HEK293T (cell line): ENCODE measurements at regions not wholly inside any gene's neighbourhood (a gene's known extent, or its start where the extent isn't known, plus 50 kb on each side); places are given as distances from the start of the nearest gene placed in this dataset.

ENCODE experiments used
- CTCF ChIA-PET: fragments of 350-600 bp; formaldehyde crosslinking; extraction: SDS; loops from one replicate; lab custom pipeline; 2021; ENCODE audit warnings: antibody characterized with exemption, inconsistent platforms; lab: Yijun Ruan, JAX
- POLR2A ChIA-PET: fragments of 350-600 bp; formaldehyde crosslinking; extraction: SDS; loops from one replicate; lab custom pipeline; 2020; ENCODE audit warnings: antibody characterized with exemption, inconsistent platforms; lab: Yijun Ruan, JAX
- DNase-seq: peaks from one replicate; pipeline ENCODE4 v3.0.0; 2012; ENCODE audit warnings: mixed read lengths; ENCODE audit errors: extremely low spot score
- ARNT ChIP-seq: fragments of 450-650 bp; IDR thresholded peaks from 2 replicates; pipeline ENCODE4 v1.6.1; 2017; ENCODE audit warnings: mild to moderate bottlenecking
- BHLHE40 ChIP-seq: fragments of 450-650 bp; IDR thresholded peaks from 2 replicates; pipeline ENCODE4 v1.6.1; 2016; ENCODE audit warnings: mild to moderate bottlenecking, moderate library complexity, borderline replicate concordance
- CTBP1 ChIP-seq: fragments of 450-650 bp; IDR thresholded peaks from 2 replicates; pipeline ENCODE4 v1.6.1; 2016; ENCODE audit warnings: borderline replicate concordance
- ELF4 ChIP-seq: fragments of 450-650 bp; IDR thresholded peaks from 2 replicates; pipeline ENCODE4 v1.6.1; 2017; ENCODE audit warnings: antibody characterized with exemption
- FOXA1 ChIP-seq: fragments of 450-650 bp; IDR thresholded peaks from 2 replicates; pipeline ENCODE4 v1.6.1; 2016; ENCODE audit warnings: mild to moderate bottlenecking
- FOXK2 ChIP-seq: fragments of 450-650 bp; IDR thresholded peaks from 2 replicates; pipeline ENCODE4 v1.6.1; 2016; ENCODE audit warnings: mild to moderate bottlenecking
- FOXM1 ChIP-seq: fragments of 450-650 bp; IDR thresholded peaks from 2 replicates; pipeline ENCODE4 v1.6.1; 2017; ENCODE audit warnings: mild to moderate bottlenecking, borderline replicate concordance
- HDGF ChIP-seq: fragments of 450-650 bp; IDR thresholded peaks from 2 replicates; pipeline ENCODE4 v1.6.1; 2017; ENCODE audit warnings: antibody characterized with exemption, borderline replicate concordance
- L3MBTL2 ChIP-seq: fragments of 450-650 bp; conservative IDR thresholded peaks from 2 replicates; pipeline ENCODE4 v1.6.1; 2016; ENCODE audit warnings: mild to moderate bottlenecking
- LEF1 ChIP-seq: fragments of 450-650 bp; IDR thresholded peaks from 2 replicates; pipeline ENCODE4 v1.6.1; 2017; ENCODE audit warnings: mild to moderate bottlenecking, borderline replicate concordance
- NFRKB ChIP-seq: fragments of 450-650 bp; IDR thresholded peaks from 2 replicates; pipeline ENCODE4 v1.6.1; 2016; ENCODE audit warnings: mild to moderate bottlenecking, moderate library complexity
- PKNOX1 ChIP-seq: fragments of 450-650 bp; IDR thresholded peaks from 2 replicates; pipeline ENCODE4 v1.6.1; 2016
- SP1 ChIP-seq: fragments of 450-650 bp; IDR thresholded peaks from 2 replicates; pipeline ENCODE4 v1.6.1; 2017
- SUZ12 ChIP-seq: fragments of 450-650 bp; IDR thresholded peaks from 2 replicates; pipeline ENCODE4 v1.6.1; 2016; ENCODE audit warnings: mild to moderate bottlenecking
- TARDBP ChIP-seq: fragments of 450-650 bp; IDR thresholded peaks from 2 replicates; pipeline ENCODE4 v1.6.1; 2016
- ZNF384 ChIP-seq: fragments of 450-650 bp; IDR thresholded peaks from 2 replicates; pipeline ENCODE4 v1.6.1; 2016

GRCh38 chr5:28544501-28544900, 1506.1 kb upstream of the CDH9 start:
- DNase-seq = no peak
- ChIA-PET CTCF (no interaction called here), POLR2A (no interaction called here)
- no peak for TF ChIP-seq PKNOX1
- no peak for TF ChIP-seq LEF1
- TF ChIP-seq HDGF = no peak
- no peak for TF ChIP-seq BHLHE40
- no peak for TF ChIP-seq FOXA1
- no peak for TF ChIP-seq TARDBP
- no peak for TF ChIP-seq FOXK2
- no peak for TF ChIP-seq ELF4
- TF ChIP-seq SUZ12 = no peak
- no peak for TF ChIP-seq FOXM1
- no peak for TF ChIP-seq NFRKB
- no peak for TF ChIP-seq ARNT
- no peak for TF ChIP-seq ZNF384
- no peak for TF ChIP-seq CTBP1

GRCh38 chr5:28543473-28544098, 1505.2 kb upstream of the CDH9 start:
- POLR2A ChIA-PET = no interaction called here
- CTCF ChIA-PET = no interaction called here
- TF ChIP-seq ARNT = no peak
- no peak for TF ChIP-seq PKNOX1
- no peak for DNase-seq

- no peak for TF ChIP-seq FOXK2
- TF ChIP-seq BHLHE40 = no peak
- POLR2A ChIA-PET = no interaction called here
- CTCF ChIA-PET = no interaction called here
- no peak for DNase-seq
These were observed 1504.6 kb upstream of the CDH9 start for GRCh38 chr5:28542987-28543386.

GRCh38 chr5:28523888-28524635, 1485.7 kb upstream of the CDH9 start:
- no peak for DNase-seq
- no peak for TF ChIP-seq HDGF
- TF ChIP-seq FOXM1 = no peak
- TF ChIP-seq SUZ12 = no peak
- TF ChIP-seq ZNF384 = no peak
- TF ChIP-seq BHLHE40 = no peak
- TF ChIP-seq FOXA1 = no peak
- TF ChIP-seq L3MBTL2 = no peak
- no peak for TF ChIP-seq PKNOX1
- no peak for TF ChIP-seq TARDBP
- no peak for TF ChIP-seq FOXK2
- TF ChIP-seq SP1 = no peak
- TF ChIP-seq LEF1 = no peak
- no peak for TF ChIP-seq ARNT
- TF ChIP-seq ELF4 = no peak
- TF ChIP-seq NFRKB = no peak
- no peak for TF ChIP-seq CTBP1
- CTCF ChIA-PET = no interaction called here
- POLR2A ChIA-PET = no interaction called here

- TF ChIP-seq ELF4 = no peak
- no peak for TF ChIP-seq HDGF
- TF ChIP-seq L3MBTL2 = no peak
- no peak for TF ChIP-seq TARDBP
- TF ChIP-seq CTBP1 = no peak
- TF ChIP-seq BHLHE40 = no peak
- no peak for TF ChIP-seq FOXA1
- no peak for TF ChIP-seq FOXM1
- no peak for TF ChIP-seq ZNF384
- no peak for TF ChIP-seq SP1
- no peak for TF ChIP-seq SUZ12
- TF ChIP-seq NFRKB = no peak
- no peak for TF ChIP-seq PKNOX1
- no peak for TF ChIP-seq LEF1
- TF ChIP-seq FOXK2 = no peak
- no peak for TF ChIP-seq ARNT
- no peak for DNase-seq
- ChIA-PET POLR2A (no interaction called here), CTCF (no interaction called here)
These were observed 1485.0 kb upstream of the CDH9 start for GRCh38 chr5:28523416-28523815.

GRCh38 chr5:28517691-28518090, 1479.3 kb upstream of the CDH9 start:
- POLR2A ChIA-PET = no interaction called here
- DNase-seq = no peak
- TF ChIP-seq FOXA1 = no peak
- TF ChIP-seq LEF1 = no peak
- no peak for TF ChIP-seq PKNOX1
- no peak for TF ChIP-seq CTBP1
- no peak for TF ChIP-seq ARNT
- no peak for TF ChIP-seq ELF4
- TF ChIP-seq SP1 = no peak
- no peak for TF ChIP-seq HDGF
- no peak for TF ChIP-seq ZNF384
- TF ChIP-seq SUZ12 = no peak
- CTCF ChIA-PET = no interaction called here
